SH-SY5Y (cell line): ENCODE measurements at regions not wholly inside any gene's neighbourhood (a gene's known extent, or its start where the extent isn't known, plus 50 kb on each side); places are given as distances from the start of the nearest gene placed in this dataset.

Source experiments
- GATA2 ChIP-seq: IDR thresholded peaks from 2 replicates; pipeline ENCODE4 v1.6.1; 2011; ENCODE audit warnings: mild to moderate bottlenecking, low read depth, low read length
- GATA3 ChIP-seq: IDR thresholded peaks from 2 replicates; pipeline ENCODE4 v1.6.1; 2011; ENCODE audit warnings: low read depth, mild to moderate bottlenecking, low read length, moderate library complexity

- no peak for TF ChIP-seq GATA2
- TF ChIP-seq GATA3: no peak
These were observed 258.7 kb downstream of the ALDH8A1 start for GRCh38 chr6:134691180-134691579.
